ENCODE measurements at regions not wholly inside any gene's neighbourhood (a gene's known extent, or its start where the extent isn't known, plus 50 kb on each side); places are given as distances from the start of the nearest gene placed in this dataset.

DNA sequence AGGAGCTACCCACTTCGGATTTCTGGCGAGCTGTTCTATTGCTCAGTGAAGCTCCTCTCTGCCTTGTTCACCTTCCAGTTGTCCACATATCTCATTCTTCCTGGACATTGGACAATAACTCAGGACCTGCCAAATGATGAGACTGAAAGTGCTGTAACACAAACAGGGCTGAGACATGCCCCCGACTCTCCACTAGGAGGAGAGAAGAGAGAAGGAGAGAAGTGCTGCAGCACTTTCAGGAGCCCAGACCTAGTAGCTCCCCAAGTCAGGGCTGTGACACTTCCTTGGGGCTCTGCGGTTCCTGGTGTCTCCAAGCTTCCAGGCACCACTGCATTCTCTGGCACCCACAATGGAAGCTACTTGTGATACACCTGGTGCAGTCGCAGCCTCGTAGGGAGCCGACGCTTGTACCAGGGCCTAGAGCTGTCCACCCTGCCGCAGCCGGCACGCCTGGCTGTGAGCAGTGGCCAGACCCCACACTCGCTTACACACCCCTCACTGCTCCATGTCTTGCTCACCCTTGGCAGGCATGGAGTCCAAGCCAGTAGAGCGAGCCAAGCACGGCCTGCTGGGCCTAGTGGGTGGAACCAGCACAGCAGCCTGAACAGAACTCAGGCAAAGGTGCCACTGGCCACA, 234.9 kb downstream of the TECRL start:
- no peak for TF ChIP-seq IKZF1 (conservative IDR thresholded peaks at IDR 0.05)
- TF ChIP-seq SUPT20H (IDR thresholded peaks at IDR 0.05; ENCODE audit: borderline replicate concordance, control insufficient read depth, low read depth, low read length): no peak
- TF ChIP-seq NFYA (IDR thresholded peaks at IDR 0.05; ENCODE audit: borderline replicate concordance, low read depth, low read length): no peak
- TF ChIP-seq ZNF384 (IDR thresholded peaks at IDR 0.05; ENCODE audit: borderline replicate concordance, low read depth, low read length): no peak
- no peak for TF ChIP-seq JUNB (IDR thresholded peaks at IDR 0.05)
- no peak for TF ChIP-seq E2F4 (IDR thresholded peaks at IDR 0.05; ENCODE audit: low read depth, low read length)
- no peak for TF ChIP-seq NRF1 (conservative IDR thresholded peaks at IDR 0.05; ENCODE audit: low read depth, low read length)
- TF ChIP-seq MXI1 (IDR thresholded peaks at IDR 0.05; ENCODE audit: low read depth, low read length): no peak
- TF ChIP-seq ZNF207 (IDR thresholded peaks at IDR 0.05; ENCODE audit: borderline replicate concordance): no peak
- no peak for TF ChIP-seq MEF2B (IDR thresholded peaks at IDR 0.05; ENCODE audit: partially characterized antibody, poor library complexity, severe bottlenecking)
- TF ChIP-seq ATF7 (IDR thresholded peaks at IDR 0.05; ENCODE audit: low read depth): no peak
- TF ChIP-seq BACH1 (IDR thresholded peaks at IDR 0.05; ENCODE audit: borderline replicate concordance): no peak
- TF ChIP-seq, protein P1, sequence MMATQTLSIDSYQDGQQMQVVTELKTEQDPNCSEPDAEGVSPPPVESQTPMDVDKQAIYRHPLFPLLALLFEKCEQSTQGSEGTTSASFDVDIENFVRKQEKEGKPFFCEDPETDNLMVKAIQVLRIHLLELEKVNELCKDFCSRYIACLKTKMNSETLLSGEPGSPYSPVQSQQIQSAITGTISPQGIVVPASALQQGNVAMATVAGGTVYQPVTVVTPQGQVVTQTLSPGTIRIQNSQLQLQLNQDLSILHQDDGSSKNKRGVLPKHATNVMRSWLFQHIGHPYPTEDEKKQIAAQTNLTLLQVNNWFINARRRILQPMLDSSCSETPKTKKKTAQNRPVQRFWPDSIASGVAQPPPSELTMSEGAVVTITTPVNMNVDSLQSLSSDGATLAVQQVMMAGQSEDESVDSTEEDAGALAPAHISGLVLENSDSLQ (IDR thresholded peaks at IDR 0.05): no peak

More for the DNA sequence above, 234.9 kb downstream of the TECRL start:
- DNase-seq (ENCODE audit: low read depth, low spot score) (no peak), ATAC-seq (peak; percentile 46), FAIRE-seq (no peak)
- Histone ChIP-seq H3K27me3 (replicated peaks in 1 of 2; ENCODE audit: control insufficient read depth in 2 of 2, insufficient read depth in 2 of 2, low read length in 1 of 2) (no peaks in the 10 kb centered on the region), H3K36me3 (ENCODE audit: control insufficient read depth in 2 of 2, insufficient read depth in 2 of 2, low read length in 1 of 2) (no peaks in the 10 kb centered on the region), H3K27ac (ENCODE audit: control insufficient read depth, insufficient read depth) (no peak overlapping the region), H3K9ac (ENCODE audit: control insufficient read depth, insufficient read depth, low read length) (no peak overlapping the region), H3K4me2 (ENCODE audit: control insufficient read depth, insufficient read depth) (no peak overlapping the region), H3K9me3 (replicated peaks; ENCODE audit: control insufficient read depth, insufficient read depth, low read length) (no peaks in the 10 kb centered on the region), H3K4me1 (ENCODE audit: control insufficient read depth, insufficient read depth, low read length) (no peaks in the 10 kb centered on the region), H2AFZ (ENCODE audit: control insufficient read depth, low read depth, low read length) (no peak overlapping the region), H4K20me1 (ENCODE audit: control insufficient read depth, insufficient read depth) (no peaks in the 10 kb centered on the region), H3K79me2 (ENCODE audit: control insufficient read depth, insufficient read depth, low read length) (no peaks in the 10 kb centered on the region), H3K4me3 (no peak overlapping the region)
- ChIA-PET SMC1A (ENCODE audit: uncharacterized antibody, unreplicated experiment) (no interaction called here), CTCF (no interaction called here), POLR2A (no interaction called here), RAD21 (ENCODE audit: unreplicated experiment) (no interaction called here)
- 46% methylated on average over 14 of the region's 14 CpGs for WGBS (ENCODE audit: insufficient coverage, insufficient replicate concordance, low lambda C conversion rate, missing lambda C conversion rate)
- intact Hi-C loops (cut with micrococcal nuclease; ENCODE audit: unreplicated experiment): no loop called here
- no TSS peak for BruUV-seq (replicated peaks)
- in situ Hi-C loops (cut with MboI): no loop called here

Data from GM12878 (cell line).